GM12891 (cell line): ENCODE measurements at regions not wholly inside any gene's neighbourhood (a gene's known extent, or its start where the extent isn't known, plus 50 kb on each side); places are given as distances from the start of the nearest gene placed in this dataset.

ENCODE experiments used
- POLR2A ChIP-seq: IDR thresholded peaks from 2 replicates; pipeline ENCODE4 v1.6.1; 2011; ENCODE audit warnings: low read depth, low read length, control low read depth
- POLR2AphosphoS5 ChIP-seq: IDR thresholded peaks from 2 replicates; pipeline ENCODE4 v1.6.1; 2011; ENCODE audit warnings: low read depth, low read length, control low read depth
- POU2F2 ChIP-seq: IDR thresholded peaks from 2 replicates; pipeline ENCODE4 v1.6.1; 2011; ENCODE audit warnings: low read depth, mild to moderate bottlenecking, control low read depth, low read length, moderate library complexity
- SPI1 ChIP-seq: IDR thresholded peaks from 2 replicates; pipeline ENCODE4 v1.6.1; 2011; ENCODE audit warnings: low read depth, low read length, control low read depth
- TAF1 ChIP-seq: IDR thresholded peaks from 2 replicates; pipeline ENCODE4 v1.6.1; 2011; ENCODE audit warnings: low read depth, low read length, control low read depth

DNA sequence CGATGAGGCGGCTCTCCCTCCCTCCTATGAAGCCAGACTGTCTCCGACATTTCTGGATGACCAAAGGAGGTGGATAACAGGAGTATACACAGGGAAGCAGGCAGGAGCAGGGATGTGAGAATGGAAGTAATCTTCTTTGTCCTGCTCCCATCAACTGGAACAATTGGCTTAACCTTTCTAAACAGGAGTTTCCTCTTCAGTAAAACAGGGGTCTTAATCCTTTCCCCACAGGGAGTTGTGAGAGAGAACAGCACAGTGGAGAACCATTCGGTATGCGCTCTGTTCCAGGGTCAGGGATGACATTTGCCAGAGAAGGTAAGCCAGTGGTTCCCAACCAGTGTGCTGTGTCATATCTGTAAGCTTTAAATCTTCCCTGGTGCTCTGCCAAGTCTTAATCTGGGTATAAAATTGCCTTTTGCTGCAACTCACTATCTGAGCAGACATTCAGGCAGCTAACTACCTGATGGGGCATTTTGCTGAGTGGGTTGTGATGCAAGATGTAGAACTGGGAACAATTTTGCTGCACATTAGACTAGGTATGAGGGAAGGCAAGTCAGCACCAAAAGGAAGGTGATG, 294.8 kb upstream of the KIF2A start:
- no peak for TF ChIP-seq POLR2AphosphoS5
- no peak for TF ChIP-seq POLR2A
- TF ChIP-seq SPI1, result no peak
- TF ChIP-seq TAF1, result no peak
- TF ChIP-seq POU2F2, result no peak
